Spleen (tissue), 7 donors: ENCODE measurements at regions not wholly inside any gene's neighbourhood (a gene's known extent, or its start where the extent isn't known, plus 50 kb on each side); places are given as distances from the start of the nearest gene placed in this dataset.

Source experiments
- CTCF ChIP-seq, 11 experiments: fragments of 200-600 bp in 7 of 11; fragments of 450-650 bp in 4 of 11; sonication (generic) in 4 of 11; IDR thresholded peaks in 8 of 11; conservative IDR thresholded peaks in 3 of 11; 1 replicate in 7 of 11; 2 replicates in 4 of 11; pipeline versions ENCODE4 v1.4.0 to v1.8.0; 2016 to 2021; ENCODE audit warnings: antibody characterized with exemption in 11 of 11, inconsistent platforms in 4 of 11, mild to moderate bottlenecking in 1 of 11
- POLR2A ChIP-seq, 3 donors: fragments of 450-650 bp; IDR thresholded peaks; one replicate each; pipeline ENCODE4 v1.5.1; 2017; ENCODE audit warnings: antibody characterized with exemption in 3 of 3, mild to moderate bottlenecking in 1 of 3
- POLR2AphosphoS5 ChIP-seq, 3 donors: sonication (generic); formaldehyde crosslinking; IDR thresholded peaks; one replicate each; pipeline ENCODE4 v1.5.1; 2017; ENCODE audit warnings: antibody characterized with exemption in 3 of 3
- donor health status: DM: no; HTN: no; CAD: no; lungs with moderate emphysema.
- donor health status: DM: no; HTN: no; CAD: no.
- donor health status: DM: no; HTN: no; CAD: no.

- TF ChIP-seq POLR2A (IDR thresholded peaks at IDR 0.05) (no peak), POLR2AphosphoS5 (IDR thresholded peaks at IDR 0.05) (no peak), CTCF (IDR thresholded peaks at IDR 0.05 in 8 of 11, conservative IDR thresholded peaks at IDR 0.05 in 3 of 11) (no peak)
These were observed 135.7 kb downstream of the OLFM1 start for GRCh38 chr9:135222881-135223760.
